Stimulated activated naive CD8-positive, alpha-beta T cell treated with anti-CD3 and anti-CD28 coated beads, Interleukin-15, Interleukin-2, amounts not matched to agents 100 U/mL and 50 U/mL, for 24 hours (primary cell): ENCODE measurements at regions not wholly inside any gene's neighbourhood (a gene's known extent, or its start where the extent isn't known, plus 50 kb on each side); places are given as distances from the start of the nearest gene placed in this dataset.
A peak's percentile ranks its signal among the peaks of the same experiment; 100 is the strongest.
"Not testable (repeated sequence)": the region's sequence is repeated elsewhere in the genome, so short reads cannot be mapped to it uniquely, and the experiment has no call there.

ENCODE experiments used
- ATAC-seq: fragments of 150-1000 bp; cut with Tn5 transposase; one replicate; pipeline ENCODE4 v1.10.0; 2021
- DNase-seq: peaks from one replicate; pipeline ENCODE4 v3.0.0; 2021

DNA sequence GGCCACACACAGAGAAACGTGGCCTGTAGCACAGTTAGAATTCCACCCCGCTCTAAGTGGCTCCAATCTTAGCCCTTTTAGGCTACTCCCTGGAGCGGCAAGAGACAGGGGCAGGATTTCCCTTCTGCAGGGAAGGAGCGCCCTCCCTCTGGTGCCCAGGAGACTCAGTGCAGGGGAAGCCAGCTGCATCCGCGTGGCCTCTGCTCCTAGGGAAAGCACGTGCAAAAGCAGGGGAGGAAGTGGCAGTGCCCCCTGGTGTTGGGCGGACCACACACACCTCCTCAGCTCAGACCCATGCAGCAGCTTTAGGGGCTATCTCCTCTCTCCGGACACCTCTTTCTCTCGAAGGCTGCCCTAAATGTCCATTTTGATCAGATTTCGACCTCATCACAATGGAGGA, 50.0 kb downstream of the SPRING1 start:
- DNase-seq (peak; percentile 54), ATAC-seq (peak; percentile 66)

DNA sequence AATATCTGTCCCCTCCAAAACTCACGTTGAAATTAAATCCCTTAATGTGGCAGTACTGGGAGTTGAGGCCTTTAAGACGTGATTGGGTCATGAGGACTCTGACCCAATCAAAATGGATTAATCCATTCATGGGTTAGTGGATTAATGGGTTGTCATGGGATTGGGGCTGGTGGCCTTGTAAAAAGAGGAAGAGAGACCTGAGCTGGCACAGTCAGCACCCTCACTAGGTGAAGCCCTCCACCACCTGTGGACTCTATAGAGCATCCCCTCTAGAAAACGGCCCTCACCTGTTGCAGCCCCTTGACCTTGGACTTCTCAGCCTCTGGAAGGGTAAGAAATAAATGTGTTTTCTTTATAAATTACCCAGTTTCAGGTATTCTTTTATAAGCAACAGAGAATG, 53.0 kb downstream of the SPRING1 start:
- DNase-seq (no peak), ATAC-seq (no peak)

GRCh38 chr12:116677202-116677661, 60.6 kb downstream of the SPRING1 start:
- no peak for DNase-seq
- ATAC-seq: peak; percentile 35

- ATAC-seq (no peak), DNase-seq (no peak)
Measured at GRCh38 chr12:116675339-116676107, 62.3 kb downstream of the SPRING1 start.

GRCh38 chr12:116674643-116675183, 63.2 kb downstream of the SPRING1 start:
- ATAC-seq: peak; percentile 41
- no peak for DNase-seq

GRCh38 chr12:116673681-116674111, 64.2 kb downstream of the SPRING1 start:
- no peak for ATAC-seq

DNA sequence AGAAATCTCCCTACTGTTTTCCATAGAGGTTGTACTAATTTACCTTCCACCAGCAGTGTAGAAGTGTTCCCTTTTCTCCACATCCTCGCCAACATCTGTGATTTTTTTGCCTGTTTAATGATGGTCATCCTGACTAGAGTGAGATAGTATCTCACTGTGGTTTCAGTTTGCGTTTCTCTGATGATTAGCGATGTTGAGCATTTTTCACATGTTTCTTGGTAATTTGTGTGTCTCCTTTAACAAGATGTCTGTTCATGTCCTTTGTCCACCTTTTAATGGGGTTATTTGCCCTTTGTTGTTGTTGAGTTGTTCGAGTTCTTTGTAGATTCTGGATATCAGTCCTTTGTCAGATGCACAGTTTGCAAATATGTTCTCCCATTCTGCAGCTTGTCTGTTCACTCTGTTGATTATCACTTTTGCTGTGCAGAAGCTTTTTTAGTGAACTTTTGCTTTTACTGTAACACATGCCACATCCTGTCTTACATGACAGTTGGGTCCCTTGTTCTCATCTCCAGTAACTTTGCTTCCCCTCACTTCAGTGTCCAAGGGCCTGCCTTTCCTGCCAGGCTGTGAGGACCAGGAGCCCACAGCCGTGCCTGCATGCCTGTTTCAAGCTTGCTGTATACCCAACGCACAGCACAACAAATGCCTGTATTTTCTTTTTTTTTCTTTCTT, 64.9 kb downstream of the SPRING1 start:
- DNase-seq (peak; percentile 13), ATAC-seq (peak; percentile 53)

More at GRCh38 chr12:116673681-116674111, 64.2 kb downstream of the SPRING1 start:
- peak; percentile 12 for DNase-seq

DNA sequence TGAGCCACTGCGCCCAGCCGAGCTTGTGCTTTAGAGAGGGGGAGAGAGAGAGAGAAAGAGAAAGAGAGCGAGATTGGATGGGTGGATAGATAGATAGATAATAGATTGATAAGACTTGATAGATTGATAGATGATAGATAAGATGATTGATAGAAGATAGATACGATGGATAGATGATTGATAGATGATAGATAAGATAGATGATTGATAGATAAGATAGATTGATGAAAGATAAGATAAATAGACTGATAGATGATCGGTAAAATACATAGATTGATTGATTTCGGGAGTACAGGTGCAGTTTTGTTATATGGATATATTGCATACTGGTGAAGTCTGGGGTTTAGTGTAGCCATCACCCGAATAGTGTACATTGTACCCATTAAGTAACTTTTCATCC, 65.9 kb downstream of the SPRING1 start:
- ATAC-seq (no peak), DNase-seq (no peak)

DNA sequence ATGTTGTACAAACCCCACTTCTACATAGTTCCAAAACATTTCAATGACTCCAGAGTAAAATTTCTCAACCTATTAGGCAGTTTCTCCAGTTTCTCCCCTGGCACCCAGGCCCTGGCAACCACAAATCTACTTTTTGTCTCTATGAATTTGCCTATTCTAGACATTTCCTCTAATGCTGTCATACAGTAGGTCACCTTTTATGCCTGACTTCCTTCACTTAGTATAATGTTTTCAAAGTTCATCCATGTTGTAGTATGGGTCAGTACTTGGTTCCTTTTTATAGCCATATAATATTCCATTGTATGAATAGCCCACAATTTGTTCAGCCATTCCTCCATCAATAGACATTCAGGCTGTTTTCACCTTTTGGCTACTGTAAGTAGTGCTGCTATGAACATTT, 67.0 kb downstream of the SPRING1 start:
- no peak for DNase-seq
- no peak for ATAC-seq

GRCh38 chr12:116667752-116668151, 70.1 kb downstream of the SPRING1 start:
- no peak for DNase-seq

GRCh38 chr12:116666829-116667228, 71.0 kb downstream of the SPRING1 start:
- not testable (repeated sequence) for DNase-seq, ATAC-seq

More at GRCh38 chr12:116667752-116668151, 70.1 kb downstream of the SPRING1 start:
- no peak for ATAC-seq

- DNase-seq (no peak), ATAC-seq (no peak)
Measured at GRCh38 chr12:116666305-116666673, 71.6 kb downstream of the SPRING1 start.

DNA sequence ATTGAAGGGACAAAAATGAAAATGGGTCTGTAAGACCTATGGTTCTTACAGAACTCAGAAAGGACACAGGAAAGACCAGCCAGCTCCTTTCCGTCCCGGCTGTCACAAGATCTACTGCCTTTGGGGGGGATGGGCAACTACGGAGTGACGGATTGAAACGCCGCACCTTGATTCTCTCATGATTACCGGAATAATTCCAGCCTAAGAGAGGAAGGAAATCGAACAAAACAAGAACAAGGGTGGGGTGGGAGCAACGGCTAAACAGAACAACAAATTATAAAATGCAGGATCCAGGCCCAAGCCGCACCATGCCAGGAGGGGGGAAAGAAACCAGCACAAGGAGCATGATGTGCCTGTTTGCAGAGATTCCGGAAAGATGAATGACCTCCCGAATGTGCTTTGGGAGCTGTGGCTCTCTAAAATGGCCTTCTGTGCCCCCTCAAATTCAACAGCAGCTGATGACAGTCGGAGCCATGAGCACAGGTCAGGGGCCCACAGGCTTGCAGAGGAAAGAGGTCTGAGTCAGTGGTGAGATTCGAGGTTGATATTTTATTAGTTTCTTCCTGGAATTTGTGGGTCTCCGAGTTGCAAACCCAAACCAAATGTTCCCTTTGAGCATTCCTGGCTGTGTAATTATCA, 72.1 kb downstream of the SPRING1 start:
- no peak for ATAC-seq

GRCh38 chr12:116664085-116664484, 73.8 kb downstream of the SPRING1 start:
- ATAC-seq: no peak
- no peak for DNase-seq

More for the DNA sequence above, 72.1 kb downstream of the SPRING1 start:
- DNase-seq: no peak

- DNase-seq: no peak
- ATAC-seq: no peak
Measured at GRCh38 chr12:116662612-116663144, 75.2 kb downstream of the SPRING1 start.

DNA sequence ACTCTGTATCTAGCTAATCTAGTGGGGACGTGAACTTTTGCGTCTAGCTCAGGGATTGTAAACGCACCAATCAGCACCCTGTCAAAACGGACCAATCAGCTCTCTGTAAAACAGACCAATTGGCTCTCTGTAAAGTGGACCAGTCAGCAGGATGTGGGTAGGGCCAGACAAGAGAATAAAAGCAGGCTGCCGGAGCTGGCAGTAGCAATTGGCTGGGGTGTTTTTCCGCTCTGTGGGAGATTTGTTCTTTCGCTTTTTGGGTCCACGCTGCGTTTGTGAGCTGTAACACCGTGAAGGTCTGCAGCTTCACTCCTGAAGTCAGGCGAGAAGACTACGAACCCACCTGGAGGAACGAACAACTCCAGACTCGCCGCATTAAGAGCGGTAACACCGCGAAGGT, 76.5 kb downstream of the SPRING1 start:
- ATAC-seq (no peak), DNase-seq (no peak)

DNA sequence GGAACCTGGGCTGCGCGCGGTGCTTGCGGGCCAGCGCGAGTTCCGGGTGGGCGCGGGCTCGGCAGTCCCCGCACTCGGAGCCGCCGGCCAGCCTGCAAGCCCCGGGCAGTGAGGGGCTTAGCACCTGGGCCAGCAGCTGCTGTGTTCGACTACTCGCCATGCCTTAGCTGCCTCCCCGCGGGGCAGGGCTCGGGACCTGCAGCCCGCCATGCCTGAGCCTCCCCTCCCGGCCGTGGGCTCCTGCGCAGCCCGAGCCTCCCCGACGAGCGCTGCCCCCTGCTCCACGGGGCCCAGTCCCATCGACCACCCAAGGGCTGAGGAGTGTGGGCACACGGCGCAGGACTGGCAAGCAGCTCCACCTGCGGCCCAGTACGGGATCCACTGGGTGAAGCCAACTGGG, 77.1 kb downstream of the SPRING1 start:
- ATAC-seq, DNase-seq: not testable (repeated sequence)

GRCh38 chr12:116659771-116660481, 77.9 kb downstream of the SPRING1 start:
- ATAC-seq: no peak
- DNase-seq: no peak

- ATAC-seq (no peak), DNase-seq (no peak)
Measured at GRCh38 chr12:116657921-116658495, 79.9 kb downstream of the SPRING1 start.

DNA sequence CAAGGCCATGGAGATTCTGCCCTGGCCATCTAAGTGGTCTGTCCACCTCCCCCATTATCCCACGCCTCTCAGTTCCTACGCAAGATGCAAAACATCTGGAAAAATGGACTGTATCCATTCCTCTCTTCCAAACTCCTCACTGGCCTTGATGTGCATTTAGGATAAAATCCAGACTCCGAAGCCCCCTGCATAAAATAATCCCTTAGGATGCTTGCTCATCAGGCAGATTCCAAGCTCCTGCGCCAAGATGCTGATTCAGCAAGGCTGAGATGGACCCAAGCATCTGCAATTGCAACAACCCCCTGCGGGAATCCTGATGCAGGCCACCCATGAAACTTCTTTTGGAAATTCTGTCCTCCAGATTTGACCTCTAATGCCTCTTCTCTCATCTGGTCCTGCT, 81.6 kb downstream of the SPRING1 start:
- no peak for DNase-seq
- ATAC-seq: no peak

GRCh38 chr12:116654226-116654743, 83.6 kb downstream of the SPRING1 start:
- no peak for ATAC-seq
- no peak for DNase-seq
